K562 (cell line): ENCODE measurements at regions not wholly inside any gene's neighbourhood (a gene's known extent, or its start where the extent isn't known, plus 50 kb on each side); places are given as distances from the start of the nearest gene placed in this dataset.

ENCODE experiments used
- ATAC-seq: fragments of 200-7000 bp; cut with Tn5 transposase; 3 replicates; pipeline ENCODE4 v1.9.1; 2020; ENCODE audit warnings: moderate library complexity
- BruUV-seq: library from RNA; stranded (reverse); fragments of 400-500 nt; replicated peaks from 2 replicates; lab custom pipeline; 2021; lab: Mats Ljungman, UMichigan
- CTCF ChIA-PET: fragments of 300-600 bp; formaldehyde crosslinking; extraction: SDS; loops from one replicate; lab custom pipeline; 2021; ENCODE audit warnings: low intra/inter-chr PET ratio; lab: Yijun Ruan, JAX
- POLR2A ChIA-PET: fragments of 300-600, 350-650 bp; sonication (Branson Sonifier 250); formaldehyde crosslinking; extraction: SDS; loops from one replicate; lab custom pipeline; 2021; ENCODE audit warnings: antibody characterized with exemption, inconsistent platforms; lab: Yijun Ruan, JAX
- DNase-seq, 4 experiments: peaks; one replicate each; pipeline versions ENCODE4 v3.0.0 to v3.0.0-alpha.2; 2011 to 2018; ENCODE audit warnings: low spot score in 3 of 4, mixed read lengths in 3 of 4; ENCODE audit errors: extremely low read depth in 1 of 4
- FAIRE-seq: peaks from 2 replicates; lab custom pipeline; 2011; peaks lifted over from hg19 to GRCh38; lab: Jason Lieb, UNC
- H2AFZ ChIP-seq: 2 replicates; pipeline ENCODE4 v1.6.0; 2011; ENCODE audit warnings: low read depth, low read length, control low read depth, inconsistent platforms
- H3K27ac ChIP-seq: fragments of 200-600 bp; 3 replicates; pipeline ENCODE4 v1.8.0; 2011; ENCODE audit warnings: low read depth, mild to moderate bottlenecking, control low read depth, inconsistent platforms, low read length, moderate library complexity, mixed read lengths; ENCODE audit errors: extremely low read depth
- H3K27me3 ChIP-seq, 2 experiments: fragments of 300-600 bp in 1 of 2; 2 replicates in 1 of 2; 3 replicates in 1 of 2; pipeline versions ENCODE4 v1.6.0 to v1.8.0; 2011; ENCODE audit warnings: inconsistent platforms in 2 of 2, low read length in 2 of 2, mild to moderate bottlenecking in 1 of 2, mixed read lengths in 1 of 2, moderate library complexity in 1 of 2; ENCODE audit not compliant: control insufficient read depth in 2 of 2, insufficient read depth in 2 of 2
- H3K36me3 ChIP-seq: fragments of 300-600 bp; 3 replicates; pipeline ENCODE4 v1.8.0; 2011; ENCODE audit warnings: mild to moderate bottlenecking, low read length, inconsistent platforms; ENCODE audit not compliant: control insufficient read depth, insufficient read depth
- H3K4me1 ChIP-seq, 2 experiments: fragments of 200-600 bp in 1 of 2; replicated peaks in 1 of 2; 2 replicates in 1 of 2; 3 replicates in 1 of 2; pipeline versions ENCODE4 v1.5.1 to v1.8.0; 2011; ENCODE audit warnings: inconsistent platforms in 2 of 2, low read length in 2 of 2, mild to moderate bottlenecking in 1 of 2, mixed read lengths in 1 of 2, moderate library complexity in 1 of 2; ENCODE audit not compliant: control insufficient read depth in 2 of 2, insufficient read depth in 2 of 2
- H3K4me2 ChIP-seq: 2 replicates; pipeline ENCODE4 v1.6.1; 2011; ENCODE audit warnings: low read length, control low read depth, inconsistent platforms, mixed read lengths; ENCODE audit not compliant: insufficient read depth
- H3K4me3 ChIP-seq: fragments of 200-600 bp; sonication (generic), shearing (Covaris generic); 2 replicates; pipeline ENCODE4 v1.5.1; 2016; ENCODE audit warnings: control low read depth, inconsistent platforms
- H3K79me2 ChIP-seq: fragments of 200-600 bp; 3 replicates; pipeline ENCODE4 v1.8.0; 2011; ENCODE audit warnings: low read length, inconsistent platforms; ENCODE audit not compliant: control insufficient read depth, insufficient read depth
- H3K9ac ChIP-seq, 2 experiments: 2 replicates each; pipeline versions ENCODE4 v1.6.0 to v1.6.1; 2011; ENCODE audit warnings: low read depth in 2 of 2, low read length in 2 of 2, control low read depth in 1 of 2, inconsistent platforms in 1 of 2, mild to moderate bottlenecking in 1 of 2, mixed read lengths in 1 of 2; ENCODE audit not compliant: insufficient read depth in 1 of 2
- H3K9me1 ChIP-seq: one replicate; pipeline ENCODE4 v1.6.0; 2011; ENCODE audit warnings: inconsistent platforms, mild to moderate bottlenecking, low read length, moderate library complexity; ENCODE audit not compliant: control insufficient read depth, insufficient read depth
- H3K9me3 ChIP-seq: replicated peaks from 2 replicates; pipeline ENCODE4 v1.5.1; 2011; ENCODE audit warnings: low read depth, low read length, inconsistent platforms; ENCODE audit not compliant: control insufficient read depth, insufficient read depth
- H4K20me1 ChIP-seq: replicated peaks from 2 replicates; pipeline ENCODE4 v1.6.1; 2011; ENCODE audit warnings: low read length, inconsistent platforms, mixed read lengths; ENCODE audit not compliant: control insufficient read depth, insufficient read depth
- CBFB ChIP-seq: sonication (generic); formaldehyde crosslinking; IDR thresholded peaks from 2 replicates; pipeline ENCODE4 v1.4.0; 2020; ENCODE audit warnings: mild to moderate bottlenecking, missing genetic modification reagents
- CHD4 ChIP-seq: fragments of 200-600 bp; sonication (generic); IDR thresholded peaks from 3 replicates; pipeline ENCODE4 v1.6.1; 2012; ENCODE audit warnings: low read depth, mild to moderate bottlenecking, mixed read lengths, low read length, inconsistent platforms; ENCODE audit not compliant: insufficient read depth, insufficient replicate concordance, poor library complexity, severe bottlenecking
- GMEB1 ChIP-seq: fragments of 250-450 bp; sonication (Bioruptor Pico); IDR thresholded peaks from 2 replicates; pipeline ENCODE4 v1.4.0; 2020; ENCODE audit warnings: mild to moderate bottlenecking
- KAT2B ChIP-seq: IDR thresholded peaks from one replicate; pipeline ENCODE4 v1.6.1; 2012; ENCODE audit warnings: low read depth, mild to moderate bottlenecking, control low read depth, inconsistent platforms, low read length, moderate library complexity
- KDM2B ChIP-seq: fragments of 250-450 bp; sonication (Bioruptor Pico); IDR thresholded peaks from 2 replicates; pipeline ENCODE4 v1.8.0; 2021; ENCODE audit warnings: mild to moderate bottlenecking, moderate library complexity
- KDM5B ChIP-seq: fragments of 200-600 bp; sonication (generic); IDR thresholded peaks from 2 replicates; pipeline ENCODE4 v1.6.1; 2012; ENCODE audit warnings: low read depth, mild to moderate bottlenecking, moderate library complexity, low read length, control low read depth, inconsistent platforms; ENCODE audit not compliant: insufficient replicate concordance
- PRPF4 ChIP-seq: fragments of 200-400 bp; formaldehyde crosslinking; IDR thresholded peaks from one replicate; pipeline ENCODE4 v1.6.1; 2017; ENCODE audit warnings: low read length, low read depth, mild to moderate bottlenecking; ENCODE audit not compliant: insufficient read depth, poor library complexity, severe bottlenecking
- RBM22 ChIP-seq: fragments of 200-400 bp; formaldehyde crosslinking; IDR thresholded peaks from 2 replicates; pipeline ENCODE4 v1.6.1; 2018; ENCODE audit warnings: low read length, low read depth; ENCODE audit not compliant: poor library complexity, severe bottlenecking
- RFX7 ChIP-seq: fragments of 250-450 bp; sonication (Bioruptor Pico); IDR thresholded peaks from 2 replicates; pipeline ENCODE4 v1.5.1; 2021; ENCODE audit warnings: mild to moderate bottlenecking
- RUNX1 ChIP-seq: sonication (generic); IDR thresholded peaks from 2 replicates; pipeline ENCODE4 v1.6.1; 2016; ENCODE audit warnings: antibody characterized with exemption, low read depth
- SLC30A9 ChIP-seq: fragments of 250-450 bp; sonication (Bioruptor Pico); IDR thresholded peaks from 2 replicates; pipeline ENCODE4 v1.8.0; 2022; ENCODE audit warnings: mild to moderate bottlenecking, moderate library complexity
- STAT5A ChIP-seq: IDR thresholded peaks from 2 replicates; pipeline ENCODE4 v1.6.1; 2012; ENCODE audit warnings: low read length, inconsistent platforms, borderline replicate concordance
- ZNF133 ChIP-seq: fragments of 250-450 bp; sonication (Bioruptor Pico); IDR thresholded peaks from 2 replicates; pipeline ENCODE4 v1.4.0; 2020; ENCODE audit warnings: mild to moderate bottlenecking
- ZNF165 ChIP-seq: fragments of 250-450 bp; sonication (Bioruptor Pico); IDR thresholded peaks from 2 replicates; pipeline ENCODE4 v1.4.0; 2020; ENCODE audit warnings: borderline replicate concordance
- ZNF699 ChIP-seq: fragments of 250-450 bp; sonication (Bioruptor Pico); IDR thresholded peaks from 2 replicates; pipeline ENCODE4 v1.8.0; 2021; ENCODE audit warnings: mild to moderate bottlenecking, moderate library complexity; ENCODE audit not compliant: insufficient replicate concordance
- ZNF764 ChIP-seq: fragments of 250-450 bp; sonication (Bioruptor Pico); IDR thresholded peaks from 2 replicates; pipeline ENCODE4 v1.4.0; 2020; ENCODE audit warnings: low read depth, mild to moderate bottlenecking, moderate library complexity
- whole genome bisulfite sequencing: fragments of 100-300 bp; shearing (Covaris generic); methylation state at CpG from one replicate; pipeline ENCODE4 v1.1.6; 2016; ENCODE audit warnings: low coverage, mixed read lengths; ENCODE audit not compliant: insufficient coverage; ENCODE audit errors: missing lambda C conversion rate; 5-methylcytosine and 5-hydroxymethylcytosine counted together
- in situ Hi-C: fragments of 300-500 bp; cut with MboI; formaldehyde crosslinking; loops from 4 replicates; pipeline ENCODE4 v1.15.0; 2018; ENCODE audit warnings: inconsistent platforms, mixed read lengths
- intact Hi-C: fragments of 100-400 bp; cut with micrococcal nuclease; formaldehyde crosslinking; loops from 2 replicates; pipeline ENCODE4 v1.14.2; 2022

DNA sequence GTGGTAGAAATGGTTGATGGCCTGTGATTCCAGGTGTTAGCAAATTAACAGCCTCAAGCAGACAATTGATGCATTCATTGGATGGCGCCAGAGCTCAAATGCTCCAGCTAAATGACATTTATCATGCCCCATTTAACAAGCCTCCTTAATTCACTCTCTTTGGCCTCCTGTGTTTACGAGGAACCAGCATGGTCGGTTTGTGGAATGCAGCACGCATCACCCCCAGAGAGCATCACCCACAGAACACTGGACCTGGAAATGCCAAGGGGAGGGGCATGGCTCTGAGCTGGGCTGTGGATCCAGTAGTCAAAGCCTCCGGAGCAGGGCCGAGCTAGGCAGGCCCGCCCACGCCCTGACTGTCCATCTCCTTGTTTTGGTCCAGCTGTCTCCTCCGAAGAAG lies 434.0 kb downstream of the GADD45G start:
- Histone ChIP-seq H3K4me2 (no peak overlapping the region), H3K4me3 (no peak overlapping the region), H3K9me3 (no peaks in the 10 kb centered on the region), H3K79me2 (no peaks in the 10 kb centered on the region), H3K27me3 (no peaks in the 10 kb centered on the region), H3K9me1 (no peaks in the 10 kb centered on the region), H4K20me1 (no peaks in the 10 kb centered on the region), H2AFZ (no peak overlapping the region), H3K4me1 (no peaks in the 10 kb centered on the region), H3K9ac (no peak overlapping the region), H3K27ac (no peak overlapping the region), H3K36me3 (no peaks in the 10 kb centered on the region)
- TF ChIP-seq ZNF699 (CRISPR knock-in tag) (no peak), PRPF4 (no peak), KDM2B (CRISPR knock-in tag) (no peak), RUNX1 (no peak), KDM5B (no peak), RBM22 (no peak), STAT5A (no peak), CBFB (CRISPR knock-in tag) (no peak), ZNF165 (CRISPR knock-in tag) (no peak), RFX7 (CRISPR knock-in tag) (no peak), GMEB1 (CRISPR knock-in tag) (no peak), SLC30A9 (CRISPR knock-in tag) (no peak), ZNF764 (CRISPR knock-in tag) (no peak), CHD4 (no peak), KAT2B (no peak), ZNF133 (no peak)
- FAIRE-seq (no peak), ATAC-seq (no peak), DNase-seq (no peak)
- POLR2A ChIA-PET, result interaction anchor here (0.6 kb wide), 1 partner anchor 19 kb away, joined by 3 read pairs; no protein-coding TSS in a partner anchor
- CTCF ChIA-PET, result no interaction called here
- BruUV-seq, result no TSS peak
- intact Hi-C loops (no loop called here), in situ Hi-C loops (no loop called here)
- WGBS, result 2% methylated on average over 8 of the region's 9 CpGs
